Amniotic epithelial cell (primary cell): ENCODE measurements at regions not wholly inside any gene's neighbourhood (a gene's known extent, or its start where the extent isn't known, plus 50 kb on each side); places are given as distances from the start of the nearest gene placed in this dataset.
"Not testable (repeated sequence)": the region's sequence is repeated elsewhere in the genome, so short reads cannot be mapped to it uniquely, and the experiment has no call there.

Experiments used
- DNase-seq: peaks from one replicate; pipeline ENCODE4 v3.0.0-alpha.2; 2010; ENCODE audit warnings: low read depth

GRCh38 chr14:25699981-25700380, 650.0 kb upstream of the STXBP6 start:
- DNase-seq = no peak

GRCh38 chr14:25698111-25698510, 648.2 kb upstream of the STXBP6 start:
- no peak for DNase-seq

- DNase-seq = no peak
These were observed 646.2 kb upstream of the STXBP6 start for GRCh38 chr14:25696176-25696575.

GRCh38 chr14:25685004-25685403, 635.1 kb upstream of the STXBP6 start:
- DNase-seq = no peak

GRCh38 chr14:25680934-25681333, 631.0 kb upstream of the STXBP6 start:
- DNase-seq = no peak

- DNase-seq = not testable (repeated sequence)
These were observed 630.6 kb upstream of the STXBP6 start for GRCh38 chr14:25680511-25680910.

- DNase-seq = no peak
These were observed 627.2 kb upstream of the STXBP6 start for GRCh38 chr14:25677111-25677510.

GRCh38 chr14:25667387-25667786, 617.4 kb upstream of the STXBP6 start:
- no peak for DNase-seq

- no peak for DNase-seq
These were observed 616.9 kb upstream of the STXBP6 start for GRCh38 chr14:25666877-25667276.

- DNase-seq = no peak
These were observed 609.0 kb upstream of the STXBP6 start for GRCh38 chr14:25658988-25659387.

- no peak for DNase-seq
These were observed 580.5 kb upstream of the STXBP6 start for GRCh38 chr14:25630447-25630846.

GRCh38 chr14:25628978-25629377, 579.0 kb upstream of the STXBP6 start:
- no peak for DNase-seq

- no peak for DNase-seq
These were observed 578.4 kb upstream of the STXBP6 start for GRCh38 chr14:25628390-25628789.

GRCh38 chr14:25626986-25627385, 577.0 kb upstream of the STXBP6 start:
- no peak for DNase-seq

- no peak for DNase-seq
These were observed 572.8 kb upstream of the STXBP6 start for GRCh38 chr14:25622763-25623162.

- no peak for DNase-seq
These were observed 570.6 kb upstream of the STXBP6 start for GRCh38 chr14:25620515-25620914.

- no peak for DNase-seq
These were observed 565.2 kb upstream of the STXBP6 start for GRCh38 chr14:25615174-25615573.

GRCh38 chr14:25607192-25607591, 557.2 kb upstream of the STXBP6 start:
- DNase-seq = no peak

- no peak for DNase-seq
These were observed 552.2 kb upstream of the STXBP6 start for GRCh38 chr14:25602106-25602505.

GRCh38 chr14:25588751-25589150, 538.8 kb upstream of the STXBP6 start:
- no peak for DNase-seq

GRCh38 chr14:25574628-25575325, 524.8 kb upstream of the STXBP6 start:
- no peak for DNase-seq

- no peak for DNase-seq
These were observed 520.5 kb upstream of the STXBP6 start for GRCh38 chr14:25570483-25570882.

- DNase-seq = no peak
These were observed 507.5 kb upstream of the STXBP6 start for GRCh38 chr14:25557466-25557865.

- no peak for DNase-seq
These were observed 502.9 kb upstream of the STXBP6 start for GRCh38 chr14:25552826-25553225.
